GM12878 (cell line): ENCODE measurements at regions not wholly inside any gene's neighbourhood (a gene's known extent, or its start where the extent isn't known, plus 50 kb on each side); places are given as distances from the start of the nearest gene placed in this dataset.

Experiments
- ATAC-seq: fragments of 200-7000 bp; cut with Tn5 transposase; 3 replicates; pipeline ENCODE4 v1.9.1; 2020; ENCODE audit warnings: mild to moderate bottlenecking, moderate library complexity
- BruUV-seq: library from RNA; stranded (reverse); fragments of 400-500 nt; replicated peaks from 2 replicates; lab custom pipeline; 2021; lab: Mats Ljungman, UMichigan
- CTCF ChIA-PET: fragments of 300-600 bp; sonication (Branson Sonifier 250); formaldehyde crosslinking; extraction: SDS; loops from one replicate; lab custom pipeline; 2021; ENCODE audit warnings: inconsistent platforms; lab: Yijun Ruan, JAX
- POLR2A ChIA-PET: fragments of 350-600 bp; formaldehyde crosslinking; extraction: SDS; loops from one replicate; lab custom pipeline; 2021; ENCODE audit warnings: inconsistent platforms; lab: Charles Lee
- RAD21 ChIA-PET: fragments of 300-600 bp; sonication (Branson Sonifier 250); formaldehyde crosslinking; loops from one replicate; lab custom pipeline; 2023; ENCODE audit warnings: antibody characterized with exemption; ENCODE audit not compliant: unreplicated experiment; lab: Charles Lee
- SMC1A ChIA-PET: fragments of 300-600 bp; sonication (Branson Sonifier 250); formaldehyde crosslinking; loops from one replicate; lab custom pipeline; 2023; ENCODE audit not compliant: unreplicated experiment, uncharacterized antibody; lab: Charles Lee
- DNase-seq: peaks from one replicate; pipeline ENCODE4 v3.0.0-alpha.2; 2011; ENCODE audit warnings: low read depth, low spot score
- FAIRE-seq: peaks from 3 replicates; lab custom pipeline; 2011; peaks lifted over from hg19 to GRCh38; lab: Jason Lieb, UNC
- H2AFZ ChIP-seq: 2 replicates; pipeline ENCODE4 v1.6.0; 2011; ENCODE audit warnings: low read depth, low read length, control low read depth; ENCODE audit not compliant: control insufficient read depth
- H3K27ac ChIP-seq: 2 replicates; pipeline ENCODE4 v1.5.1; 2011; ENCODE audit warnings: control low read depth; ENCODE audit not compliant: control insufficient read depth, insufficient read depth
- H3K27me3 ChIP-seq, 2 experiments: replicated peaks in 1 of 2; 2 replicates each; pipeline versions ENCODE4 v1.6.0 to v1.6.1; 2011; ENCODE audit warnings: low read length in 1 of 2; ENCODE audit not compliant: control insufficient read depth in 2 of 2, insufficient read depth in 2 of 2
- H3K36me3 ChIP-seq, 2 experiments: 2 replicates each; pipeline ENCODE4 v1.5.1; 2011; ENCODE audit warnings: low read length in 1 of 2; ENCODE audit not compliant: control insufficient read depth in 2 of 2, insufficient read depth in 2 of 2
- H3K4me1 ChIP-seq: 2 replicates; pipeline ENCODE4 v1.6.1; 2011; ENCODE audit warnings: mild to moderate bottlenecking, low read length, moderate library complexity, mixed read lengths; ENCODE audit not compliant: control insufficient read depth, insufficient read depth
- H3K4me2 ChIP-seq: 2 replicates; pipeline ENCODE4 v1.6.0; 2011; ENCODE audit warnings: control low read depth; ENCODE audit not compliant: control insufficient read depth, insufficient read depth
- H3K4me3 ChIP-seq: fragments of 200-600 bp; sonication (generic); 2 replicates; pipeline ENCODE4 v1.5.1; 2016
- H3K79me2 ChIP-seq: 2 replicates; pipeline ENCODE4 v1.6.0; 2011; ENCODE audit warnings: low read length; ENCODE audit not compliant: control insufficient read depth, insufficient read depth
- H3K9ac ChIP-seq: 2 replicates; pipeline ENCODE4 v1.8.0; 2011; ENCODE audit warnings: low read length, control low read depth, mixed read lengths; ENCODE audit not compliant: control insufficient read depth, insufficient read depth
- H3K9me3 ChIP-seq: replicated peaks from 3 replicates; pipeline ENCODE4 v1.5.1; 2011; ENCODE audit warnings: mild to moderate bottlenecking, low read length; ENCODE audit not compliant: control insufficient read depth, insufficient read depth
- H4K20me1 ChIP-seq: 2 replicates; pipeline ENCODE4 v1.6.0; 2011; ENCODE audit not compliant: control insufficient read depth, insufficient read depth
- ATF7 ChIP-seq: fragments of 450-650 bp; IDR thresholded peaks from 2 replicates; pipeline ENCODE4 v1.6.1; 2016; ENCODE audit warnings: low read depth, mild to moderate bottlenecking
- NFXL1 ChIP-seq: fragments of 450-650 bp; IDR thresholded peaks from 2 replicates; pipeline ENCODE4 v1.6.1; 2017; ENCODE audit warnings: antibody characterized with exemption, mild to moderate bottlenecking, borderline replicate concordance
- NR2C1 ChIP-seq: fragments of 450-650 bp; IDR thresholded peaks from 2 replicates; pipeline ENCODE4 v1.6.1; 2017; ENCODE audit warnings: antibody characterized with exemption, mild to moderate bottlenecking, moderate library complexity
- WGBS: methylation state at CpG from one replicate; pipeline ENCODE4 v1.1.6; 2016; ENCODE audit warnings: low lambda C conversion rate; ENCODE audit not compliant: insufficient replicate concordance, insufficient coverage; ENCODE audit errors: missing lambda C conversion rate; 5-methylcytosine and 5-hydroxymethylcytosine counted together
- in situ Hi-C: fragments of 300-500 bp; cut with MboI; formaldehyde crosslinking; loops from 9 replicates; pipeline ENCODE4 v1.14.3; 2018; ENCODE audit warnings: mixed read lengths
- intact Hi-C: fragments of 100-400 bp; cut with micrococcal nuclease; formaldehyde crosslinking; loops from one replicate; pipeline ENCODE4 v1.14.2; 2022; ENCODE audit not compliant: unreplicated experiment
- TF ChIP-seq, protein P1 (sequence below): fragments of 450-650 bp; IDR thresholded peaks from 2 replicates; pipeline ENCODE4 v1.6.1; 2017; ENCODE audit warnings: low read depth, mild to moderate bottlenecking, moderate library complexity
- TF ChIP-seq, protein P2 (sequence below): fragments of 450-650 bp; IDR thresholded peaks from 2 replicates; pipeline ENCODE4 v1.6.1; 2017; ENCODE audit warnings: borderline replicate concordance
- TF ChIP-seq, protein P3 (sequence below): IDR thresholded peaks from 2 replicates; pipeline ENCODE4 v1.6.1; 2012; ENCODE audit warnings: mild to moderate bottlenecking, low read depth, low read length
- TF ChIP-seq, protein P4 (sequence below): fragments of 450-650 bp; IDR thresholded peaks from 2 replicates; pipeline ENCODE4 v1.6.1; 2017; ENCODE audit warnings: mild to moderate bottlenecking, moderate library complexity
- TF ChIP-seq, protein P5 (sequence below): fragments of 450-650 bp; formaldehyde crosslinking; IDR thresholded peaks from 2 replicates; pipeline ENCODE4 v1.4.0; 2020; ENCODE audit warnings: mild to moderate bottlenecking, moderate library complexity

DNA sequence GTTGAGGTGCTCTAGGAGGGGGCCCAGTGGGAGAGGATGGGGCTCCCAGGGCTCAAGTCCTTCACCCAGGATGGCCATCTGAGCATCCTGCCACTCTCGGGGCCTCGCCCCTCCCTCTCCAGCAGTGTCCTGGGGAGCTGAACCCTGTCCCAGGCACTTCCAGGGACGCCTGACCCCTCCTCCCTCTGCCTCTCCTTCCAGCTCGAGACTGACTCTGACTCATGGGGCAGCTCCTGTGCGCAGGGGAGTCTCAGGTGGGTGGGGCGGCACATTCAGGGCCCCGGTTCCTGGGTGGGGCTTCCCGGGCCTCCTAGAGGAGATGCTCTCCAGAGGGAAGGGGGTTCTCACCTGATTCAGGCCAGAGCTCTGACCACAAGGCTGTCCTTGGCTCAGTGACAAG is 77.1 kb upstream of the IGLL5 start:
- no peak overlapping the region for H3K4me2 ChIP-seq
- CTCF ChIA-PET: interaction anchor here (0.6 to 15.8 kb wide), 21 partner anchors 9 to 221 kb away, joined by 3 to 323 read pairs (median 5); no protein-coding TSS in a partner anchor
- BruUV-seq: no TSS peak
- H3K9me3 ChIP-seq: no peaks in the 10 kb centered on the region
- WGBS: 42% methylated on average over 8 of the region's 8 CpGs
- H3K4me1 ChIP-seq: no peaks in the 10 kb centered on the region; the same call in 1 of the 2 replicates
- no peaks in the 10 kb centered on the region for H4K20me1 ChIP-seq
- SMC1A ChIA-PET: interaction anchor here (0.8 to 12.8 kb wide), 14 partner anchors 13 to 313 kb away, joined by 3 to 220 read pairs (median 6); no protein-coding TSS in a partner anchor
- ATAC-seq: no peak
- no peak overlapping the region for H3K4me3 ChIP-seq
- intact Hi-C loops (loop anchor here (1.0 to 10.0 kb wide), 4 partner anchors 38 to 314 kb away; no protein-coding TSS in a partner anchor), in situ Hi-C loops (loop anchor here (25.0 kb wide), 2 partner anchors 477 to 577 kb away; no protein-coding TSS in a partner anchor)
- H3K27ac ChIP-seq: no peak overlapping the region
- H2AFZ ChIP-seq: no peak overlapping the region
- DNase-seq: no peak
- H3K9ac ChIP-seq: no peak overlapping the region
- H3K36me3 ChIP-seq: no peaks in the 10 kb centered on the region
- RAD21 ChIA-PET: interaction anchor here (1.0 to 9.3 kb wide), 15 partner anchors 22 to 321 kb away, joined by 3 to 184 read pairs (median 6); no protein-coding TSS in a partner anchor
- FAIRE-seq: no peak
- H3K79me2 ChIP-seq: no peaks in the 10 kb centered on the region
- no peaks in the 10 kb centered on the region for H3K27me3 ChIP-seq
- POLR2A ChIA-PET: interaction anchor here (1.2 kb wide), 1 partner anchor 144 kb away, joined by 3 read pairs; no protein-coding TSS in a partner anchor
- TF ChIP-seq NFXL1 (no peak), NR2C1 (no peak), ATF7 (no peak)
- TF ChIP-seq, protein P1, sequence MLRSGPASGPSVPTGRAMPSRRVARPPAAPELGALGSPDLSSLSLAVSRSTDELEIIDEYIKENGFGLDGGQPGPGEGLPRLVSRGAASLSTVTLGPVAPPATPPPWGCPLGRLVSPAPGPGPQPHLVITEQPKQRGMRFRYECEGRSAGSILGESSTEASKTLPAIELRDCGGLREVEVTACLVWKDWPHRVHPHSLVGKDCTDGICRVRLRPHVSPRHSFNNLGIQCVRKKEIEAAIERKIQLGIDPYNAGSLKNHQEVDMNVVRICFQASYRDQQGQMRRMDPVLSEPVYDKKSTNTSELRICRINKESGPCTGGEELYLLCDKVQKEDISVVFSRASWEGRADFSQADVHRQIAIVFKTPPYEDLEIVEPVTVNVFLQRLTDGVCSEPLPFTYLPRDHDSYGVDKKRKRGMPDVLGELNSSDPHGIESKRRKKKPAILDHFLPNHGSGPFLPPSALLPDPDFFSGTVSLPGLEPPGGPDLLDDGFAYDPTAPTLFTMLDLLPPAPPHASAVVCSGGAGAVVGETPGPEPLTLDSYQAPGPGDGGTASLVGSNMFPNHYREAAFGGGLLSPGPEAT: no peak
- TF ChIP-seq, protein P2, sequence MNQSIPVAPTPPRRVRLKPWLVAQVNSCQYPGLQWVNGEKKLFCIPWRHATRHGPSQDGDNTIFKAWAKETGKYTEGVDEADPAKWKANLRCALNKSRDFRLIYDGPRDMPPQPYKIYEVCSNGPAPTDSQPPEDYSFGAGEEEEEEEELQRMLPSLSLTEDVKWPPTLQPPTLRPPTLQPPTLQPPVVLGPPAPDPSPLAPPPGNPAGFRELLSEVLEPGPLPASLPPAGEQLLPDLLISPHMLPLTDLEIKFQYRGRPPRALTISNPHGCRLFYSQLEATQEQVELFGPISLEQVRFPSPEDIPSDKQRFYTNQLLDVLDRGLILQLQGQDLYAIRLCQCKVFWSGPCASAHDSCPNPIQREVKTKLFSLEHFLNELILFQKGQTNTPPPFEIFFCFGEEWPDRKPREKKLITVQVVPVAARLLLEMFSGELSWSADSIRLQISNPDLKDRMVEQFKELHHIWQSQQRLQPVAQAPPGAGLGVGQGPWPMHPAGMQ: no peak
- TF ChIP-seq, protein P3, sequence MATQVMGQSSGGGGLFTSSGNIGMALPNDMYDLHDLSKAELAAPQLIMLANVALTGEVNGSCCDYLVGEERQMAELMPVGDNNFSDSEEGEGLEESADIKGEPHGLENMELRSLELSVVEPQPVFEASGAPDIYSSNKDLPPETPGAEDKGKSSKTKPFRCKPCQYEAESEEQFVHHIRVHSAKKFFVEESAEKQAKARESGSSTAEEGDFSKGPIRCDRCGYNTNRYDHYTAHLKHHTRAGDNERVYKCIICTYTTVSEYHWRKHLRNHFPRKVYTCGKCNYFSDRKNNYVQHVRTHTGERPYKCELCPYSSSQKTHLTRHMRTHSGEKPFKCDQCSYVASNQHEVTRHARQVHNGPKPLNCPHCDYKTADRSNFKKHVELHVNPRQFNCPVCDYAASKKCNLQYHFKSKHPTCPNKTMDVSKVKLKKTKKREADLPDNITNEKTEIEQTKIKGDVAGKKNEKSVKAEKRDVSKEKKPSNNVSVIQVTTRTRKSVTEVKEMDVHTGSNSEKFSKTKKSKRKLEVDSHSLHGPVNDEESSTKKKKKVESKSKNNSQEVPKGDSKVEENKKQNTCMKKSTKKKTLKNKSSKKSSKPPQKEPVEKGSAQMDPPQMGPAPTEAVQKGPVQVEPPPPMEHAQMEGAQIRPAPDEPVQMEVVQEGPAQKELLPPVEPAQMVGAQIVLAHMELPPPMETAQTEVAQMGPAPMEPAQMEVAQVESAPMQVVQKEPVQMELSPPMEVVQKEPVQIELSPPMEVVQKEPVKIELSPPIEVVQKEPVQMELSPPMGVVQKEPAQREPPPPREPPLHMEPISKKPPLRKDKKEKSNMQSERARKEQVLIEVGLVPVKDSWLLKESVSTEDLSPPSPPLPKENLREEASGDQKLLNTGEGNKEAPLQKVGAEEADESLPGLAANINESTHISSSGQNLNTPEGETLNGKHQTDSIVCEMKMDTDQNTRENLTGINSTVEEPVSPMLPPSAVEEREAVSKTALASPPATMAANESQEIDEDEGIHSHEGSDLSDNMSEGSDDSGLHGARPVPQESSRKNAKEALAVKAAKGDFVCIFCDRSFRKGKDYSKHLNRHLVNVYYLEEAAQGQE: no peak
- TF ChIP-seq, protein P4, sequence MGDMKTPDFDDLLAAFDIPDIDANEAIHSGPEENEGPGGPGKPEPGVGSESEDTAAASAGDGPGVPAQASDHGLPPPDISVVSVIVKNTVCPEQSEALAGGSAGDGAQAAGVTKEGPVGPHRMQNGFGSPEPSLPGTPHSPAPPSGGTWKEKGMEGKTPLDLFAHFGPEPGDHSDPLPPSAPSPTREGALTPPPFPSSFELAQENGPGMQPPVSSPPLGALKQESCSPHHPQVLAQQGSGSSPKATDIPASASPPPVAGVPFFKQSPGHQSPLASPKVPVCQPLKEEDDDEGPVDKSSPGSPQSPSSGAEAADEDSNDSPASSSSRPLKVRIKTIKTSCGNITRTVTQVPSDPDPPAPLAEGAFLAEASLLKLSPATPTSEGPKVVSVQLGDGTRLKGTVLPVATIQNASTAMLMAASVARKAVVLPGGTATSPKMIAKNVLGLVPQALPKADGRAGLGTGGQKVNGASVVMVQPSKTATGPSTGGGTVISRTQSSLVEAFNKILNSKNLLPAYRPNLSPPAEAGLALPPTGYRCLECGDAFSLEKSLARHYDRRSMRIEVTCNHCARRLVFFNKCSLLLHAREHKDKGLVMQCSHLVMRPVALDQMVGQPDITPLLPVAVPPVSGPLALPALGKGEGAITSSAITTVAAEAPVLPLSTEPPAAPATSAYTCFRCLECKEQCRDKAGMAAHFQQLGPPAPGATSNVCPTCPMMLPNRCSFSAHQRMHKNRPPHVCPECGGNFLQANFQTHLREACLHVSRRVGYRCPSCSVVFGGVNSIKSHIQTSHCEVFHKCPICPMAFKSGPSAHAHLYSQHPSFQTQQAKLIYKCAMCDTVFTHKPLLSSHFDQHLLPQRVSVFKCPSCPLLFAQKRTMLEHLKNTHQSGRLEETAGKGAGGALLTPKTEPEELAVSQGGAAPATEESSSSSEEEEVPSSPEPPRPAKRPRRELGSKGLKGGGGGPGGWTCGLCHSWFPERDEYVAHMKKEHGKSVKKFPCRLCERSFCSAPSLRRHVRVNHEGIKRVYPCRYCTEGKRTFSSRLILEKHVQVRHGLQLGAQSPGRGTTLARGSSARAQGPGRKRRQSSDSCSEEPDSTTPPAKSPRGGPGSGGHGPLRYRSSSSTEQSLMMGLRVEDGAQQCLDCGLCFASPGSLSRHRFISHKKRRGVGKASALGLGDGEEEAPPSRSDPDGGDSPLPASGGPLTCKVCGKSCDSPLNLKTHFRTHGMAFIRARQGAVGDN: no peak
- TF ChIP-seq, protein P5, sequence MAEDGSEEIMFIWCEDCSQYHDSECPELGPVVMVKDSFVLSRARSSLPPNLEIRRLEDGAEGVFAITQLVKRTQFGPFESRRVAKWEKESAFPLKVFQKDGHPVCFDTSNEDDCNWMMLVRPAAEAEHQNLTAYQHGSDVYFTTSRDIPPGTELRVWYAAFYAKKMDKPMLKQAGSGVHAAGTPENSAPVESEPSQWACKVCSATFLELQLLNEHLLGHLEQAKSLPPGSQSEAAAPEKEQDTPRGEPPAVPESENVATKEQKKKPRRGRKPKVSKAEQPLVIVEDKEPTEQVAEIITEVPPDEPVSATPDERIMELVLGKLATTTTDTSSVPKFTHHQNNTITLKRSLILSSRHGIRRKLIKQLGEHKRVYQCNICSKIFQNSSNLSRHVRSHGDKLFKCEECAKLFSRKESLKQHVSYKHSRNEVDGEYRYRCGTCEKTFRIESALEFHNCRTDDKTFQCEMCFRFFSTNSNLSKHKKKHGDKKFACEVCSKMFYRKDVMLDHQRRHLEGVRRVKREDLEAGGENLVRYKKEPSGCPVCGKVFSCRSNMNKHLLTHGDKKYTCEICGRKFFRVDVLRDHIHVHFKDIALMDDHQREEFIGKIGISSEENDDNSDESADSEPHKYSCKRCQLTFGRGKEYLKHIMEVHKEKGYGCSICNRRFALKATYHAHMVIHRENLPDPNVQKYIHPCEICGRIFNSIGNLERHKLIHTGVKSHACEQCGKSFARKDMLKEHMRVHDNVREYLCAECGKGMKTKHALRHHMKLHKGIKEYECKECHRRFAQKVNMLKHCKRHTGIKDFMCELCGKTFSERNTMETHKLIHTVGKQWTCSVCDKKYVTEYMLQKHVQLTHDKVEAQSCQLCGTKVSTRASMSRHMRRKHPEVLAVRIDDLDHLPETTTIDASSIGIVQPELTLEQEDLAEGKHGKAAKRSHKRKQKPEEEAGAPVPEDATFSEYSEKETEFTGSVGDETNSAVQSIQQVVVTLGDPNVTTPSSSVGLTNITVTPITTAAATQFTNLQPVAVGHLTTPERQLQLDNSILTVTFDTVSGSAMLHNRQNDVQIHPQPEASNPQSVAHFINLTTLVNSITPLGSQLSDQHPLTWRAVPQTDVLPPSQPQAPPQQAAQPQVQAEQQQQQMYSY: no peak
